Mucosa of stomach (tissue), 1 donor: ENCODE measurements at regions not wholly inside any gene's neighbourhood (a gene's known extent, or its start where the extent isn't known, plus 50 kb on each side); places are given as distances from the start of the nearest gene placed in this dataset.

Experiments
- H3K27me3 ChIP-seq: one replicate; pipeline ENCODE4 v1.7.0; 2013; ENCODE audit warnings: mild to moderate bottlenecking, low read length; ENCODE audit not compliant: control insufficient read depth, insufficient read depth
- H3K36me3 ChIP-seq: one replicate; pipeline ENCODE4 v1.7.0; 2013; ENCODE audit warnings: low read length; ENCODE audit not compliant: control insufficient read depth, insufficient read depth
- H3K4me1 ChIP-seq: one replicate; pipeline ENCODE4 v1.7.0; 2013; ENCODE audit warnings: mild to moderate bottlenecking, low read length; ENCODE audit not compliant: control insufficient read depth, insufficient read depth
- H3K4me3 ChIP-seq: one replicate; pipeline ENCODE4 v1.7.0; 2013; ENCODE audit warnings: low read length
- H3K9ac ChIP-seq: one replicate; pipeline ENCODE4 v1.7.0; 2013; ENCODE audit warnings: mild to moderate bottlenecking, low read length, moderate library complexity
- H3K9me3 ChIP-seq: one replicate; pipeline ENCODE4 v1.7.0; 2013; ENCODE audit warnings: mild to moderate bottlenecking, low read length, moderate library complexity; ENCODE audit not compliant: control insufficient read depth
- donor health status: Pancreatic carcinoma.

- no peaks in the 10 kb centered on the region for H3K4me1 ChIP-seq
- H3K9ac ChIP-seq = no peak overlapping the region
- no peak overlapping the region for H3K4me3 ChIP-seq
- H3K36me3 ChIP-seq = no peaks in the 10 kb centered on the region
- no peaks in the 10 kb centered on the region for H3K9me3 ChIP-seq
- H3K27me3 ChIP-seq = no peaks in the 10 kb centered on the region
Observed at GRCh38 chr7:42426163-42426562, 189.2 kb upstream of the GLI3 start.

GRCh38 chr7:42414941-42415505 is 178.0 kb upstream of the GLI3 start:
- H3K9ac ChIP-seq = no peak overlapping the region
- H3K4me3 ChIP-seq = no peak overlapping the region
- no peaks in the 10 kb centered on the region for H3K36me3 ChIP-seq
- no peaks in the 10 kb centered on the region for H3K9me3 ChIP-seq
- H3K4me1 ChIP-seq = no peaks in the 10 kb centered on the region
- H3K27me3 ChIP-seq = no peaks in the 10 kb centered on the region

GRCh38 chr7:42414028-42414427 is 177.0 kb upstream of the GLI3 start:
- Histone ChIP-seq H3K27me3 (no peaks in the 10 kb centered on the region), H3K9ac (no peak overlapping the region), H3K36me3 (no peaks in the 10 kb centered on the region), H3K4me3 (no peak overlapping the region), H3K4me1 (no peaks in the 10 kb centered on the region), H3K9me3 (no peaks in the 10 kb centered on the region)

- H3K4me3 ChIP-seq = no peak overlapping the region
- H3K9ac ChIP-seq = no peak overlapping the region
- H3K36me3 ChIP-seq = no peaks in the 10 kb centered on the region
- H3K9me3 ChIP-seq = no peaks in the 10 kb centered on the region
- no peaks in the 10 kb centered on the region for H3K4me1 ChIP-seq
- no peaks in the 10 kb centered on the region for H3K27me3 ChIP-seq
Observed at GRCh38 chr7:42409296-42409695, 172.3 kb upstream of the GLI3 start.

GRCh38 chr7:42407833-42408232 is 170.8 kb upstream of the GLI3 start:
- no peaks in the 10 kb centered on the region for H3K9me3 ChIP-seq
- no peaks in the 10 kb centered on the region for H3K36me3 ChIP-seq
- no peaks in the 10 kb centered on the region for H3K4me1 ChIP-seq
- H3K27me3 ChIP-seq = no peaks in the 10 kb centered on the region
- no peak overlapping the region for H3K4me3 ChIP-seq
- no peak overlapping the region for H3K9ac ChIP-seq

GRCh38 chr7:42407021-42407710 is 170.2 kb upstream of the GLI3 start:
- no peaks in the 10 kb centered on the region for H3K27me3 ChIP-seq
- no peaks in the 10 kb centered on the region for H3K36me3 ChIP-seq
- H3K4me3 ChIP-seq = no peak overlapping the region
- H3K4me1 ChIP-seq = no peaks in the 10 kb centered on the region
- H3K9me3 ChIP-seq = no peaks in the 10 kb centered on the region
- no peak overlapping the region for H3K9ac ChIP-seq

- Histone ChIP-seq H3K4me3 (no peak overlapping the region), H3K9me3 (no peaks in the 10 kb centered on the region), H3K36me3 (no peaks in the 10 kb centered on the region), H3K27me3 (no peaks in the 10 kb centered on the region), H3K4me1 (no peaks in the 10 kb centered on the region), H3K9ac (no peak overlapping the region)
Observed at GRCh38 chr7:42406358-42406757, 169.3 kb upstream of the GLI3 start.

- Histone ChIP-seq H3K4me3 (no peak overlapping the region), H3K36me3 (no peaks in the 10 kb centered on the region), H3K27me3 (no peaks in the 10 kb centered on the region), H3K9me3 (no peaks in the 10 kb centered on the region), H3K4me1 (no peaks in the 10 kb centered on the region), H3K9ac (no peak overlapping the region)
Observed at GRCh38 chr7:42405782-42406181, 168.8 kb upstream of the GLI3 start.

- Histone ChIP-seq H3K36me3 (no peaks in the 10 kb centered on the region), H3K9me3 (no peaks in the 10 kb centered on the region), H3K9ac (no peak overlapping the region)
Observed at GRCh38 chr7:42403831-42404230, 166.8 kb upstream of the GLI3 start.

GRCh38 chr7:42400961-42401360 is 164.0 kb upstream of the GLI3 start:
- no peaks in the 10 kb centered on the region for H3K4me1 ChIP-seq
- no peaks in the 10 kb centered on the region for H3K36me3 ChIP-seq
- no peaks in the 10 kb centered on the region for H3K27me3 ChIP-seq
- H3K4me3 ChIP-seq = no peak overlapping the region
- H3K9ac ChIP-seq = no peak overlapping the region
- H3K9me3 ChIP-seq = no peaks in the 10 kb centered on the region

More at GRCh38 chr7:42403831-42404230, 166.8 kb upstream of the GLI3 start:
- no peaks in the 10 kb centered on the region for H3K4me1 ChIP-seq
- no peak overlapping the region for H3K4me3 ChIP-seq
- H3K27me3 ChIP-seq = no peaks in the 10 kb centered on the region

GRCh38 chr7:42400211-42400772 is 163.3 kb upstream of the GLI3 start:
- Histone ChIP-seq H3K4me3 (no peak overlapping the region), H3K36me3 (no peaks in the 10 kb centered on the region), H3K9me3 (no peaks in the 10 kb centered on the region), H3K4me1 (no peaks in the 10 kb centered on the region), H3K27me3 (no peaks in the 10 kb centered on the region), H3K9ac (no peak overlapping the region)

- no peak overlapping the region for H3K4me3 ChIP-seq
- no peak overlapping the region for H3K9ac ChIP-seq
- no peaks in the 10 kb centered on the region for H3K36me3 ChIP-seq
- no peaks in the 10 kb centered on the region for H3K27me3 ChIP-seq
- H3K9me3 ChIP-seq = no peaks in the 10 kb centered on the region
- no peaks in the 10 kb centered on the region for H3K4me1 ChIP-seq
Observed at GRCh38 chr7:42395607-42396006, 158.6 kb upstream of the GLI3 start.
